Thyroid gland (tissue), 4 donors: ENCODE measurements at regions not wholly inside any gene's neighbourhood (a gene's known extent, or its start where the extent isn't known, plus 50 kb on each side); places are given as distances from the start of the nearest gene placed in this dataset.

Source experiments
- DNase-seq, 2 donors: peaks; one replicate each; pipeline ENCODE4 v3.0.0-alpha.2; 2019
- H3K27ac ChIP-seq, 3 donors: fragments of 200-600 bp; sonication (generic); 1 replicate in 2 of 3; 2 replicates in 1 of 3; pipeline ENCODE4 v1.5.1; 2016 to 2019; ENCODE audit warnings: mild to moderate bottlenecking in 1 of 3, moderate library complexity in 1 of 3
- H3K27me3 ChIP-seq: fragments of 200-600 bp; sonication (generic); one replicate; pipeline ENCODE4 v1.5.1; 2019
- H3K36me3 ChIP-seq, 2 donors: fragments of 200-600 bp; sonication (generic); one replicate each; pipeline ENCODE4 v1.5.1; 2016 to 2019
- H3K4me1 ChIP-seq, 2 donors: fragments of 200-600 bp; sonication (generic); one replicate each; pipeline ENCODE4 v1.5.1; 2017 to 2019
- H3K4me3 ChIP-seq, 3 donors: fragments of 200-600 bp; sonication (generic); replicated peaks in 1 of 3; 1 replicate in 2 of 3; 2 replicates in 1 of 3; pipeline ENCODE4 v1.5.1; 2016; ENCODE audit warnings: mild to moderate bottlenecking in 1 of 3
- H3K9me3 ChIP-seq: fragments of 200-600 bp; sonication (generic); one replicate; pipeline ENCODE4 v1.5.1; 2017
- POLR2A ChIP-seq, 2 donors: fragments of 450-650 bp; IDR thresholded peaks; one replicate each; pipeline ENCODE4 v1.6.1; 2017; ENCODE audit warnings: antibody characterized with exemption in 2 of 2, mild to moderate bottlenecking in 2 of 2, moderate library complexity in 1 of 2
- WGBS, 2 donors: methylation state at CpG; one replicate each; pipeline ENCODE4 v1.1.5; 2017; 5-methylcytosine and 5-hydroxymethylcytosine counted together
- intact Hi-C: fragments of 100-400 bp; cut with DNase I; formaldehyde crosslinking; loops from one replicate; pipeline ENCODE4 v1.15.1; 2023
- TF ChIP-seq, protein P1 (sequence below), 6 experiments: fragments of 200-600 bp in 3 of 6; fragments of 450-650 bp in 3 of 6; sonication (generic) in 3 of 6; IDR thresholded peaks; one replicate each; pipeline ENCODE4 v1.5.1; 2016 to 2019; ENCODE audit warnings: antibody characterized with exemption in 6 of 6, mild to moderate bottlenecking in 2 of 6, inconsistent platforms in 1 of 6, moderate library complexity in 1 of 6

DNA sequence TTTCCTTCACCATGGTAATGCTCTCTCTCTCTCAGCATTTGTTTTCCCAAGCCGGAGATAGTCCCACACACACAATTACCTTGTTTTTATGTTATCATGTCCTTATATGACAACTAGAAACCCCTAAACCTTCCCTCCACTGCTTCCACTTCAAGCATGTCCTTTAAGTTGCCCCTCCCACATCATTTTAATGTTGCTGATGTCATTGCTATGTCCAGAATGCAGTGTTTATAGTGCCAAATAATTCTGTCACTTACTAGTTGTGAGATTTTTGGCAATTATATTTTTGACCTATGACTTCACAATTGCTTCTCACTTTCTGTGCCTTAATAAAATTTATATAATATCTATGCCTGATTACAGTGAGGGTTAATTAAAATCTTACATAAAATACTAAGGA, 645.9 kb downstream of the XPNPEP1 start:
- no peaks in the 10 kb centered on the region for H3K27me3 ChIP-seq
- WGBS, 2 donors: 88 to 98% methylated on average over 1 of the region's 1 CpG
- DNase-seq: no peak
- intact Hi-C loops: no loop called here
- TF ChIP-seq POLR2A (IDR thresholded peaks at IDR 0.05): no peak
- TF ChIP-seq, protein P1, sequence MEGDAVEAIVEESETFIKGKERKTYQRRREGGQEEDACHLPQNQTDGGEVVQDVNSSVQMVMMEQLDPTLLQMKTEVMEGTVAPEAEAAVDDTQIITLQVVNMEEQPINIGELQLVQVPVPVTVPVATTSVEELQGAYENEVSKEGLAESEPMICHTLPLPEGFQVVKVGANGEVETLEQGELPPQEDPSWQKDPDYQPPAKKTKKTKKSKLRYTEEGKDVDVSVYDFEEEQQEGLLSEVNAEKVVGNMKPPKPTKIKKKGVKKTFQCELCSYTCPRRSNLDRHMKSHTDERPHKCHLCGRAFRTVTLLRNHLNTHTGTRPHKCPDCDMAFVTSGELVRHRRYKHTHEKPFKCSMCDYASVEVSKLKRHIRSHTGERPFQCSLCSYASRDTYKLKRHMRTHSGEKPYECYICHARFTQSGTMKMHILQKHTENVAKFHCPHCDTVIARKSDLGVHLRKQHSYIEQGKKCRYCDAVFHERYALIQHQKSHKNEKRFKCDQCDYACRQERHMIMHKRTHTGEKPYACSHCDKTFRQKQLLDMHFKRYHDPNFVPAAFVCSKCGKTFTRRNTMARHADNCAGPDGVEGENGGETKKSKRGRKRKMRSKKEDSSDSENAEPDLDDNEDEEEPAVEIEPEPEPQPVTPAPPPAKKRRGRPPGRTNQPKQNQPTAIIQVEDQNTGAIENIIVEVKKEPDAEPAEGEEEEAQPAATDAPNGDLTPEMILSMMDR (IDR thresholded peaks at IDR 0.05): no peak
- H3K4me3 ChIP-seq: no peak overlapping the region
- no peaks in the 10 kb centered on the region for H3K36me3 ChIP-seq
- no peaks in the 10 kb centered on the region for H3K4me1 ChIP-seq
- no peak overlapping the region for H3K27ac ChIP-seq
- no peaks in the 10 kb centered on the region for H3K9me3 ChIP-seq

DNA sequence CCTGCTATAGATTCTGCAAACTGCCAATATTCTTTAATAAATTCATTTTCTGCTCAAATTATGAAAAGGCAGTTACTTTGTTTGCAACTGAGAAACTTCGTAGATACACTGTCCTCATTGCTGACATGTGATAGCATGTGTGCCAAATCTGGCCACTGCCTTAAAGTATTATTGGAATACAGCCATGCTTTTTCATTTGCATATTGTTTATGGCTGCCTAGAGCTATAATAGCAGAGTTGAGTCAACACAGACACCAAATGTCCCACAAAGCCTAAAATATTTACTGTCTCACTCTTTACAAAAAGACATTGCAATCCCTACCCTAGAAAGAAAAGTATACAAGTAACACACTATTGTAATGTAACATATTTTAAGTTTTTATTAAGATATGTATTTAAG, 647.4 kb downstream of the XPNPEP1 start:
- no peaks in the 10 kb centered on the region for H3K36me3 ChIP-seq
- 69 to 73% methylated on average over 1 of the region's 1 CpG for WGBS, 2 donors
- H3K27me3 ChIP-seq: no peaks in the 10 kb centered on the region
- H3K9me3 ChIP-seq: no peaks in the 10 kb centered on the region
- TF ChIP-seq POLR2A (IDR thresholded peaks at IDR 0.05): no peak
- TF ChIP-seq, protein P1 (IDR thresholded peaks at IDR 0.05): no peak
- no peak overlapping the region for H3K4me3 ChIP-seq
- no peaks in the 10 kb centered on the region for H3K4me1 ChIP-seq
- H3K27ac ChIP-seq: no peak overlapping the region
- no peak for DNase-seq
- intact Hi-C loops: no loop called here

DNA sequence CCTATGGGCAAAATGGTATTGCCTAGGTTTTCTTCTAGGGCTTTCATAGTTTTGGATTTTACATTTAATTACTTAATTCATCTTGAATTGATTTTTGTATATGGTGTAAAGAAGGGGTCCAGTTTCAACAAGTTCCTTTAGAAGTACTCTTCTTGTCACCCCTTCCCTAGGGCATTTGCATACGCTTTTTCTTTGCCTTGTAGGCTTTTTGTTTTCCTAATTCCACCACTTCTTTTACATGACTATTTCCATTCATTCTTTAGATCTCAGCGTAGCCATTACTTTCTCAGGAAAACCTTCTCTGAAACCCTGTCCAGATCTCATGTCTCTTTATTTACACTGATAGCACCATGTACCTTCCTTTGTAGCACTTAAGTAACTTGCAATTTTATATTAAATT, 648.6 kb downstream of the XPNPEP1 start:
- Histone ChIP-seq H3K27ac (no peak overlapping the region), H3K9me3 (no peaks in the 10 kb centered on the region), H3K4me3 (no peak overlapping the region), H3K4me1 (no peaks in the 10 kb centered on the region), H3K36me3 (no peaks in the 10 kb centered on the region), H3K27me3 (no peaks in the 10 kb centered on the region)
- DNase-seq: no peak
- TF ChIP-seq POLR2A (IDR thresholded peaks at IDR 0.05): no peak
- intact Hi-C loops: no loop called here
- 79 to 88% methylated on average over 2 of the region's 2 CpGs for WGBS, 2 donors

DNA sequence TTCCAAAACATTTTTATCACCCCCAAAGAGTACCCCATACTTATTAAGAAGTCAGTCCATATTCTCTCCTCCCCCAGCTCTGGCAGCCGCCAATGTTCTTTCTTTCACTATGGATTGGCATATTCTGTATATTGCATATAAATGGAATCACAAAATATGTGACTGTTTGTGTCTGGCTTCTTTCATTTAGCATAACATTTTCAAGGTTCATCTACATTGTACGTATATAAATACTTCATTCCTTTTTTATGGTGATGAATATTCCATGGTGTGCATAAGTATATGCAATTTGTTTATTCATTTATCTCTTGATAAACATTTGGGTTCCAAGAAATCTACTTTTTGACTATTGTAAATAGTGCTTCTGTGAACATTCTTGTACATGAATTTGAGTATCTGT, 653.1 kb downstream of the XPNPEP1 start:
- no peak for DNase-seq
- Histone ChIP-seq H3K9me3 (no peaks in the 10 kb centered on the region), H3K4me1 (no peaks in the 10 kb centered on the region), H3K36me3 (no peaks in the 10 kb centered on the region), H3K27me3 (no peaks in the 10 kb centered on the region), H3K27ac (no peak overlapping the region), H3K4me3 (no peak overlapping the region)
- intact Hi-C loops: no loop called here
- TF ChIP-seq, protein P1 (IDR thresholded peaks at IDR 0.05): no peak
- WGBS, 2 donors: 86 to 92% methylated on average over 2 of the region's 2 CpGs

DNA sequence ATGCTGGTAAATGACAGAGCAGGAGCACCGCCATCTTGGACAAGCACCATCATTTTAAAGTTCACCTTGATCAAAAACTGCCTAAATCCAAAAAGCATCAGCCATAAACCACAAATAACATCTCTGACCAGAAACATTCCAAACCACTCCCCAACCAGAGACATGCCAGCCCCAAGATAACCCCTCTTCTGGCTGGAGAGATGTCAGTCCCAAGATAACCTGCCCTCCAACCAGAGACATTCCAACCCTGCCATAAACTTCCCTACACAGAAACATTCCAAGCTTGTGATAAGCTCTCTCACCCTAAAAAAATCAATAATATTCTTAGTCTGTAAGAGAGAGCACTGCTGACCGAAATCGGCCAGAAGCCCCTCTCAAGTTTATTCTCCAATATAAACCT, 659.3 kb downstream of the XPNPEP1 start:
- Histone ChIP-seq H3K9me3 (no peaks in the 10 kb centered on the region), H3K4me3 (no peak overlapping the region), H3K27me3 (no peaks in the 10 kb centered on the region), H3K36me3 (no peaks in the 10 kb centered on the region), H3K4me1 (no peaks in the 10 kb centered on the region), H3K27ac (no peak overlapping the region)
- no peak for TF ChIP-seq POLR2A (IDR thresholded peaks at IDR 0.05)
- TF ChIP-seq, protein P1 (IDR thresholded peaks at IDR 0.05): no peak
- no peak for DNase-seq
- intact Hi-C loops: no loop called here
- WGBS, 2 donors: 85 to 91% methylated on average over 3 of the region's 3 CpGs

DNA sequence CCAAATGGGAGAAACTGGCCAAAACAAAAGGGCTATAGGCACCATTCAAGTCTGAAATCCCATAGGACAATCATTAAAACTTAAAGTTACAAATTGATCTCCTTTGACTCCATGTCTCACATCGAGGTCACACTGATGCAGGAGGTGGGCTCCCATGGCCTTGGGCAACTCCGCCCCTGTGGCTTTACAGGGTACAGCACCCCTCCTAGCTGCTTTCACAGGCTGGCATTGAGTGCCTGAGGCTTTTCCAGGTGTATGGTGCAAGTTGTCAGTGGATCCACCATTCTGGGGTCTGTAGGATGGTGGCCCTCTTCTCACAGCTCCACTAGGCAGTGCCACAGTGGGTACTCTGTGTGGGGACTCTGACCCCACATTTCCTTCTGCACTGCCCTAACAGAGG, 662.1 kb downstream of the XPNPEP1 start:
- H3K4me3 ChIP-seq: no peak overlapping the region
- TF ChIP-seq, protein P1 (IDR thresholded peaks at IDR 0.05): no peak
- TF ChIP-seq POLR2A (IDR thresholded peaks at IDR 0.05): no peak
- WGBS, 2 donors: 60 to 86% methylated on average over 2 of the region's 2 CpGs
- no peak overlapping the region for H3K27ac ChIP-seq
- H3K4me1 ChIP-seq: no peaks in the 10 kb centered on the region
- intact Hi-C loops: no loop called here
- no peaks in the 10 kb centered on the region for H3K9me3 ChIP-seq
- DNase-seq: no peak
- H3K27me3 ChIP-seq: no peaks in the 10 kb centered on the region
- no peaks in the 10 kb centered on the region for H3K36me3 ChIP-seq
